ENCODE measurements at regions not wholly inside any gene's neighbourhood (a gene's known extent, or its start where the extent isn't known, plus 50 kb on each side); places are given as distances from the start of the nearest gene placed in this dataset.

GRCh38 chr5:168001318-168001717, 290.1 kb upstream of the WWC1 start:
- ATAC-seq (ENCODE audit: low read depth in 2 of 2) (no peak), DNase-seq (no peak)
- no peaks in the 10 kb centered on the region for H3K36me3 ChIP-seq (ENCODE audit: control insufficient read depth, insufficient read depth, low read length)
- Mint-ChIP-seq H3K27ac (no peak overlapping the region), H3K4me1 (no peaks in the 10 kb centered on the region), H3K27me3 (no peaks in the 10 kb centered on the region), H3K36me3 (no peaks in the 10 kb centered on the region), H3K9me3 (peaks cover 0 to 4% (median 0%) of the 10 kb centered on the region in 7 donors), H3K4me3 (no peak overlapping the region)
- H3K4me3 ChIP-seq (ENCODE audit: low read depth, low read length), result no peak overlapping the region
- H3K4me1 ChIP-seq (ENCODE audit: control insufficient read depth, insufficient read depth, low read length, poor library complexity, severe bottlenecking), result no peaks in the 10 kb centered on the region
- no peaks in the 10 kb centered on the region for H3K9me3 ChIP-seq (ENCODE audit: control insufficient read depth in 2 of 2, low read length in 2 of 2)
- no peak overlapping the region for H3K27ac ChIP-seq (ENCODE audit: insufficient read depth, low read length, poor library complexity, severe bottlenecking)
- H3K27me3 ChIP-seq (ENCODE audit: control insufficient read depth, insufficient read depth, low read length), result no peaks in the 10 kb centered on the region

- H3K36me3 ChIP-seq (ENCODE audit: control insufficient read depth, insufficient read depth, low read length), result no peaks in the 10 kb centered on the region
- no peaks in the 10 kb centered on the region for H3K4me1 ChIP-seq (ENCODE audit: control insufficient read depth, insufficient read depth, low read length, poor library complexity, severe bottlenecking)
- no peak overlapping the region for H3K27ac Mint-ChIP-seq
- peaks cover 0 to 1% (median 0%) of the 10 kb centered on the region in 7 donors for H3K9me3 Mint-ChIP-seq
- ATAC-seq (ENCODE audit: low read depth in 2 of 2), result no peak
- H3K4me3 Mint-ChIP-seq, result no peak overlapping the region
- H3K4me3 ChIP-seq (ENCODE audit: low read depth, low read length), result no peak overlapping the region
- H3K4me1 Mint-ChIP-seq, result no peaks in the 10 kb centered on the region
- no peaks in the 10 kb centered on the region for H3K9me3 ChIP-seq (ENCODE audit: control insufficient read depth in 2 of 2, low read length in 2 of 2)
- no peaks in the 10 kb centered on the region for H3K36me3 Mint-ChIP-seq
- H3K27me3 ChIP-seq (ENCODE audit: control insufficient read depth, insufficient read depth, low read length), result no peaks in the 10 kb centered on the region
- no peak overlapping the region for H3K27ac ChIP-seq (ENCODE audit: insufficient read depth, low read length, poor library complexity, severe bottlenecking)
- no peak for DNase-seq
- no peaks in the 10 kb centered on the region for H3K27me3 Mint-ChIP-seq
These were observed 289.3 kb upstream of the WWC1 start for GRCh38 chr5:168002116-168002515.

GRCh38 chr5:168005093-168005492, 286.4 kb upstream of the WWC1 start:
- Mint-ChIP-seq H3K27ac (no peak overlapping the region), H3K36me3 (no peaks in the 10 kb centered on the region), H3K4me3 (no peak overlapping the region), H3K9me3 (peaks cover 0 to 3% (median 0%) of the 10 kb centered on the region in 7 donors), H3K4me1 (no peaks in the 10 kb centered on the region), H3K27me3 (no peaks in the 10 kb centered on the region)
- no peaks in the 10 kb centered on the region for H3K27me3 ChIP-seq (ENCODE audit: control insufficient read depth, insufficient read depth, low read length)
- no peaks in the 10 kb centered on the region for H3K9me3 ChIP-seq (ENCODE audit: control insufficient read depth in 2 of 2, low read length in 2 of 2)
- no peaks in the 10 kb centered on the region for H3K36me3 ChIP-seq (ENCODE audit: control insufficient read depth, insufficient read depth, low read length)
- DNase-seq, result no peak
- no peak overlapping the region for H3K4me3 ChIP-seq (ENCODE audit: low read depth, low read length)
- no peak for ATAC-seq (ENCODE audit: low read depth in 2 of 2)
- no peaks in the 10 kb centered on the region for H3K4me1 ChIP-seq (ENCODE audit: control insufficient read depth, insufficient read depth, low read length, poor library complexity, severe bottlenecking)
- H3K27ac ChIP-seq (ENCODE audit: insufficient read depth, low read length, poor library complexity, severe bottlenecking), result no peak overlapping the region

- DNase-seq (no peak), ATAC-seq (ENCODE audit: low read depth in 2 of 2) (no peak)
- Histone ChIP-seq H3K9me3 (ENCODE audit: control insufficient read depth in 2 of 2, low read length in 2 of 2) (no peaks in the 10 kb centered on the region), H3K27me3 (ENCODE audit: control insufficient read depth, insufficient read depth, low read length) (no peaks in the 10 kb centered on the region), H3K4me1 (ENCODE audit: control insufficient read depth, insufficient read depth, low read length, poor library complexity, severe bottlenecking) (no peaks in the 10 kb centered on the region), H3K36me3 (ENCODE audit: control insufficient read depth, insufficient read depth, low read length) (no peaks in the 10 kb centered on the region), H3K27ac (ENCODE audit: insufficient read depth, low read length, poor library complexity, severe bottlenecking) (no peak overlapping the region), H3K4me3 (ENCODE audit: low read depth, low read length) (no peak overlapping the region)
- no peaks in the 10 kb centered on the region for H3K4me1 Mint-ChIP-seq
- no peaks in the 10 kb centered on the region for H3K36me3 Mint-ChIP-seq
- H3K27me3 Mint-ChIP-seq, result no peaks in the 10 kb centered on the region
- H3K27ac Mint-ChIP-seq, result no peak overlapping the region
- H3K4me3 Mint-ChIP-seq, result no peak overlapping the region
- peaks cover 0 to 3% (median 0%) of the 10 kb centered on the region in 7 donors for H3K9me3 Mint-ChIP-seq
These were observed 285.5 kb upstream of the WWC1 start for GRCh38 chr5:168005936-168006335.

GRCh38 chr5:168006456-168007130, 284.9 kb upstream of the WWC1 start:
- Mint-ChIP-seq H3K9me3 (peaks cover 0 to 3% (median 0%) of the 10 kb centered on the region in 7 donors), H3K27ac (no peak overlapping the region), H3K4me1 (no peaks in the 10 kb centered on the region), H3K4me3 (no peak overlapping the region), H3K36me3 (no peaks in the 10 kb centered on the region), H3K27me3 (no peaks in the 10 kb centered on the region)
- ATAC-seq (ENCODE audit: low read depth in 2 of 2) (no peak), DNase-seq (no peak)
- Histone ChIP-seq H3K4me1 (ENCODE audit: control insufficient read depth, insufficient read depth, low read length, poor library complexity, severe bottlenecking) (no peaks in the 10 kb centered on the region), H3K27me3 (ENCODE audit: control insufficient read depth, insufficient read depth, low read length) (no peaks in the 10 kb centered on the region), H3K27ac (ENCODE audit: insufficient read depth, low read length, poor library complexity, severe bottlenecking) (no peak overlapping the region), H3K36me3 (ENCODE audit: control insufficient read depth, insufficient read depth, low read length) (no peaks in the 10 kb centered on the region), H3K4me3 (ENCODE audit: low read depth, low read length) (no peak overlapping the region), H3K9me3 (ENCODE audit: control insufficient read depth in 2 of 2, low read length in 2 of 2) (no peaks in the 10 kb centered on the region)

- Histone ChIP-seq H3K27me3 (ENCODE audit: control insufficient read depth, insufficient read depth, low read length) (no peaks in the 10 kb centered on the region), H3K4me3 (ENCODE audit: low read depth, low read length) (no peak overlapping the region), H3K27ac (ENCODE audit: insufficient read depth, low read length, poor library complexity, severe bottlenecking) (no peak overlapping the region), H3K4me1 (ENCODE audit: control insufficient read depth, insufficient read depth, low read length, poor library complexity, severe bottlenecking) (no peaks in the 10 kb centered on the region), H3K36me3 (ENCODE audit: control insufficient read depth, insufficient read depth, low read length) (no peaks in the 10 kb centered on the region), H3K9me3 (ENCODE audit: control insufficient read depth in 2 of 2, low read length in 2 of 2) (no peaks in the 10 kb centered on the region)
- H3K9me3 Mint-ChIP-seq, result peaks cover 0 to 3% (median 0%) of the 10 kb centered on the region in 7 donors
- ATAC-seq (ENCODE audit: low read depth in 2 of 2) (no peak), DNase-seq (no peak)
- H3K27me3 Mint-ChIP-seq, result no peaks in the 10 kb centered on the region
- H3K27ac Mint-ChIP-seq, result no peak overlapping the region
- no peaks in the 10 kb centered on the region for H3K4me1 Mint-ChIP-seq
- no peak overlapping the region for H3K4me3 Mint-ChIP-seq
- H3K36me3 Mint-ChIP-seq, result no peaks in the 10 kb centered on the region
These were observed 284.2 kb upstream of the WWC1 start for GRCh38 chr5:168007286-168007685.

- no peaks in the 10 kb centered on the region for H3K27me3 Mint-ChIP-seq
- Histone ChIP-seq H3K27me3 (ENCODE audit: control insufficient read depth, insufficient read depth, low read length) (no peaks in the 10 kb centered on the region), H3K4me3 (ENCODE audit: low read depth, low read length) (no peak overlapping the region), H3K27ac (ENCODE audit: insufficient read depth, low read length, poor library complexity, severe bottlenecking) (no peak overlapping the region), H3K36me3 (ENCODE audit: control insufficient read depth, insufficient read depth, low read length) (no peaks in the 10 kb centered on the region), H3K9me3 (ENCODE audit: control insufficient read depth in 2 of 2, low read length in 2 of 2) (no peaks in the 10 kb centered on the region), H3K4me1 (ENCODE audit: control insufficient read depth, insufficient read depth, low read length, poor library complexity, severe bottlenecking) (no peaks in the 10 kb centered on the region)
- no peak for ATAC-seq (ENCODE audit: low read depth in 2 of 2)
- no peak for DNase-seq
- H3K9me3 Mint-ChIP-seq, result peaks cover 0 to 3% (median 0%) of the 10 kb centered on the region in 7 donors
- H3K4me1 Mint-ChIP-seq, result no peaks in the 10 kb centered on the region
- no peaks in the 10 kb centered on the region for H3K36me3 Mint-ChIP-seq
- H3K4me3 Mint-ChIP-seq, result no peak overlapping the region
- H3K27ac Mint-ChIP-seq, result no peak overlapping the region
These were observed 282.9 kb upstream of the WWC1 start for GRCh38 chr5:168008555-168008954.

GRCh38 chr5:168011096-168011495, 280.3 kb upstream of the WWC1 start:
- Histone ChIP-seq H3K36me3 (ENCODE audit: control insufficient read depth, insufficient read depth, low read length) (no peaks in the 10 kb centered on the region), H3K9me3 (ENCODE audit: control insufficient read depth in 2 of 2, low read length in 2 of 2) (no peaks in the 10 kb centered on the region), H3K4me1 (ENCODE audit: control insufficient read depth, insufficient read depth, low read length, poor library complexity, severe bottlenecking) (no peaks in the 10 kb centered on the region), H3K27me3 (ENCODE audit: control insufficient read depth, insufficient read depth, low read length) (no peaks in the 10 kb centered on the region), H3K4me3 (ENCODE audit: low read depth, low read length) (no peak overlapping the region), H3K27ac (ENCODE audit: insufficient read depth, low read length, poor library complexity, severe bottlenecking) (no peak overlapping the region)
- no peaks in the 10 kb centered on the region for H3K27me3 Mint-ChIP-seq
- no peak for DNase-seq
- H3K4me1 Mint-ChIP-seq, result no peaks in the 10 kb centered on the region
- peaks cover 0 to 3% (median 0%) of the 10 kb centered on the region in 7 donors for H3K9me3 Mint-ChIP-seq
- ATAC-seq (ENCODE audit: low read depth in 2 of 2), result no peak
- no peak overlapping the region for H3K4me3 Mint-ChIP-seq
- H3K27ac Mint-ChIP-seq, result no peak overlapping the region
- no peaks in the 10 kb centered on the region for H3K36me3 Mint-ChIP-seq
